IgD-negative memory B cell (primary cell): ENCODE measurements at regions not wholly inside any gene's neighbourhood (a gene's known extent, or its start where the extent isn't known, plus 50 kb on each side); places are given as distances from the start of the nearest gene placed in this dataset.

Experiments used
- H3K27ac Mint-ChIP-seq, 3 donors: one replicate each; pipeline ENCODE4 v1.8.0; 2020 to 2022; ENCODE audit warnings: mild to moderate bottlenecking in 3 of 3, mixed read lengths in 3 of 3, moderate library complexity in 1 of 3
- H3K27me3 Mint-ChIP-seq: one replicate; pipeline ENCODE4 v1.8.0; 2021; ENCODE audit warnings: mixed read lengths
- H3K36me3 Mint-ChIP-seq: one replicate; pipeline ENCODE4 v1.8.0; 2020; ENCODE audit warnings: mild to moderate bottlenecking, mixed read lengths
- H3K4me1 Mint-ChIP-seq, 3 donors: one replicate each; pipeline ENCODE4 v1.8.0; 2020 to 2022; ENCODE audit warnings: mixed read lengths in 3 of 3, mild to moderate bottlenecking in 1 of 3
- H3K4me3 Mint-ChIP-seq, 4 donors: one replicate each; pipeline ENCODE4 v1.8.0; 2020 to 2022; ENCODE audit warnings: mild to moderate bottlenecking in 4 of 4, mixed read lengths in 4 of 4, moderate library complexity in 3 of 4
- H3K9me3 Mint-ChIP-seq, 3 donors: one replicate each; pipeline ENCODE4 v1.8.0; 2020 to 2021; ENCODE audit warnings: mixed read lengths in 3 of 3, mild to moderate bottlenecking in 1 of 3

DNA sequence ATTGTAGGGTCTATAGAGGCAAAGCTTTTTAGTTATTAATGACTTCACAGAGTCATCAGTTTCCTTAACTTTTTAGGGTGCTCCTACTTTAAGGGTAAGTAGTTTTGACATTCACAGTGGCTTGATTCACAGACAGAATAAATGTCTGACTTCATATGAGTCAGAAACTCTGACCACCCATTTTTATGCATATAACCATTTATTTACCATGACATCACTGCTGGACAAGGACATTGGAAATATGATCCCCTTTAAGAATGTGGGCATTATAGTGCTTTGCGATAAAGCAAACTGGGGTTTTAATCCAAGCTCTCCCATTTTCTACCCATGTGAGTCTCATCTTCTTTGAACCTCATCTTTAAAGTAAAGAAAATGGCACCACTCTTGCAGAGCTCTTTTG is 162.0 kb upstream of the MC4R start:
- no peaks in the 10 kb centered on the region for H3K4me1 Mint-ChIP-seq
- H3K36me3 Mint-ChIP-seq: no peaks in the 10 kb centered on the region
- no peaks in the 10 kb centered on the region for H3K9me3 Mint-ChIP-seq
- H3K27ac Mint-ChIP-seq: no peak overlapping the region
- no peak overlapping the region for H3K4me3 Mint-ChIP-seq
- H3K27me3 Mint-ChIP-seq: peaks cover 4% of the 10 kb centered on the region

- Mint-ChIP-seq H3K27ac (no peak overlapping the region), H3K9me3 (no peaks in the 10 kb centered on the region), H3K4me1 (no peaks in the 10 kb centered on the region), H3K27me3 (peaks cover 4% of the 10 kb centered on the region), H3K36me3 (no peaks in the 10 kb centered on the region), H3K4me3 (no peak overlapping the region)
Observed at GRCh38 chr18:60537074-60537473, 164.5 kb upstream of the MC4R start.

- peaks cover 4% of the 10 kb centered on the region for H3K27me3 Mint-ChIP-seq
- no peaks in the 10 kb centered on the region for H3K4me1 Mint-ChIP-seq
- no peak overlapping the region for H3K4me3 Mint-ChIP-seq
- no peak overlapping the region for H3K27ac Mint-ChIP-seq
- no peaks in the 10 kb centered on the region for H3K36me3 Mint-ChIP-seq
- H3K9me3 Mint-ChIP-seq: no peaks in the 10 kb centered on the region
Observed at GRCh38 chr18:60538891-60539290, 166.3 kb upstream of the MC4R start.

- Mint-ChIP-seq H3K4me1 (no peaks in the 10 kb centered on the region), H3K36me3 (no peaks in the 10 kb centered on the region), H3K4me3 (no peak overlapping the region)
Observed at GRCh38 chr18:60541661-60542060, 169.1 kb upstream of the MC4R start.

GRCh38 chr18:60543646-60544045 is 171.1 kb upstream of the MC4R start:
- no peak overlapping the region for H3K4me3 Mint-ChIP-seq
- H3K4me1 Mint-ChIP-seq: no peaks in the 10 kb centered on the region
- no peaks in the 10 kb centered on the region for H3K27me3 Mint-ChIP-seq
- no peak overlapping the region for H3K27ac Mint-ChIP-seq
- no peaks in the 10 kb centered on the region for H3K36me3 Mint-ChIP-seq
- no peaks in the 10 kb centered on the region for H3K9me3 Mint-ChIP-seq

More at GRCh38 chr18:60541661-60542060, 169.1 kb upstream of the MC4R start:
- Mint-ChIP-seq H3K9me3 (no peaks in the 10 kb centered on the region), H3K27me3 (no peaks in the 10 kb centered on the region), H3K27ac (no peak overlapping the region)

DNA sequence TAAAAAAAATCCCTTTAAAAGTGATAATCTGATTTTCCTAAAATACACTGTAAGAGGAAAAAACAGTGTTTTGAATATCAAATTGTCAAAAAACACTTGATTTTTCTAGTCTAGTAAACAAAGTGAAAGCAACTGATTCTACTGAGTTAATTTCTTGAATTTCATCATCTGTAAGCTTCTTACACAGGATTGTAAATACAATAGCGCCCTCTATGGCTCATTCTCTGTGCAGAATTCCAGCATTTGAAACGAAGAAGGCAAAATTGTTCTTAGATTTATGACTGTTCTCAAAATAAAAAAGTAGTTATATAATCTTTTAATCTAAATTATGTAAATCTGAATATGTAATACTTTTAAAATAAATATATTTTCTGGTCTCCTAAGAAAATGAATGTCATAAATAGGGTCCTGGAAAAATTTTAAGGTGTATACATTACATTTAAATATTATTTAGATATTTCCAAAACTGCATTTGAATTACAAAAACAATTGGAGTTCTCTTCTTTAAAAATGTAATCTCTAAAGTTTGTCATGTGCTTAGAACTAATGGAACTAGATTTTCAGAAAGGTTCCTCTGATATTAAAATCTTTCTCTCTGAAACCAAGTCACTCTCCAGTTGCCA is 176.9 kb upstream of the MC4R start:
- no peak overlapping the region for H3K4me3 Mint-ChIP-seq
- no peaks in the 10 kb centered on the region for H3K36me3 Mint-ChIP-seq
- no peak overlapping the region for H3K27ac Mint-ChIP-seq
- peaks cover 0 to 2% (median 0%) of the 10 kb centered on the region in 3 donors for H3K9me3 Mint-ChIP-seq
- H3K4me1 Mint-ChIP-seq: no peaks in the 10 kb centered on the region
- no peaks in the 10 kb centered on the region for H3K27me3 Mint-ChIP-seq

GRCh38 chr18:60552948-60553347 is 180.4 kb upstream of the MC4R start:
- no peaks in the 10 kb centered on the region for H3K27me3 Mint-ChIP-seq
- H3K27ac Mint-ChIP-seq: no peak overlapping the region
- H3K4me1 Mint-ChIP-seq: peaks cover 0 to 2% (median 0%) of the 10 kb centered on the region in 3 donors
- no peak overlapping the region for H3K4me3 Mint-ChIP-seq
- peaks cover 0 to 2% (median 0%) of the 10 kb centered on the region in 3 donors for H3K9me3 Mint-ChIP-seq
- no peaks in the 10 kb centered on the region for H3K36me3 Mint-ChIP-seq

DNA sequence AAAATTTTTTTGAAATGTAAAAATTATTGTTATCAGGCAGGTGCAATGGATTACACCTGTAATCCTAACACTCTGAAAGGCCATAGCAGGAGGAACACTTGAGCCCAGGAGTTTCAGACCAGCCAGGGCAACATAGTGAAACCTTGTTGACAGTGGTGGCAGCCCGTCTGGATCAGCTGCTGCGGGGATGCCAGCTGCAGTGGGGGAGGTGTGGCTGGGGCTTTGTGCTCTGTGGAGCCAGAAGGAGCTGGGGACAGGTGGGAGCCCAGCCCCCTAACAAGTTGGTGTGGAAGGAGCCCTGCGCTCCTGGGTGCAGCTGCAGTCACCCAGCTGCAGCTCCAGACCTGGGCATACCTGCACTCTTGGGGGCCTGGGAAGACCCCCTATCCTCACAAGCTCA is 182.4 kb upstream of the MC4R start:
- Mint-ChIP-seq H3K4me1 (peaks cover 0 to 2% (median 0%) of the 10 kb centered on the region in 3 donors), H3K4me3 (no peak overlapping the region), H3K9me3 (peaks cover 0 to 2% (median 0%) of the 10 kb centered on the region in 3 donors), H3K27me3 (no peaks in the 10 kb centered on the region), H3K27ac (no peak overlapping the region), H3K36me3 (no peaks in the 10 kb centered on the region)

DNA sequence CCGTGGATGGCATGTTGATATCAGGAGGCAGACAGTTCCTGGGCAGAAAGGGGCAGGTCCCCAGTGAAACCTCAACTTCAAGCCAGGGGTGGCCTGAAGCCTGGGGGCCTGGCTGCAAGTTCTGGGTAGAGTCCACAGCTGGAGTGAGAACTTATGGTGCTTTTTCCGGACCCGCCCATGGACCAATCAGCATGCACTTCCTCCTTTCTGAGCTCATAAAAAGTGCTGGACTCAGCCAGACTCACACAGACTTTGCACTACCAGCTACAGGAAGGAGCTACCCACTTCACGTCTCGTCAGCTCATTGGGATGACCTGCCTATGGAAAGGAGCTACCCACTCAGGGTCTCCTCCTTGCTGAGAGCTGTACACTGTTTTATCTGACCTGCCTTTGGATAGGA is 183.1 kb upstream of the MC4R start:
- no peak overlapping the region for H3K27ac Mint-ChIP-seq
- H3K4me3 Mint-ChIP-seq: no peak overlapping the region
- peaks cover 0 to 2% (median 0%) of the 10 kb centered on the region in 3 donors for H3K9me3 Mint-ChIP-seq
- no peaks in the 10 kb centered on the region for H3K36me3 Mint-ChIP-seq
- peaks cover 0 to 2% (median 0%) of the 10 kb centered on the region in 3 donors for H3K4me1 Mint-ChIP-seq
- H3K27me3 Mint-ChIP-seq: no peaks in the 10 kb centered on the region

GRCh38 chr18:60556326-60556725 is 183.8 kb upstream of the MC4R start:
- H3K4me3 Mint-ChIP-seq: no peak overlapping the region
- H3K9me3 Mint-ChIP-seq: peaks cover 0 to 2% (median 0%) of the 10 kb centered on the region in 3 donors
- no peaks in the 10 kb centered on the region for H3K27me3 Mint-ChIP-seq
- no peak overlapping the region for H3K27ac Mint-ChIP-seq
- no peaks in the 10 kb centered on the region for H3K36me3 Mint-ChIP-seq
- H3K4me1 Mint-ChIP-seq: peaks cover 0 to 2% (median 0%) of the 10 kb centered on the region in 3 donors

DNA sequence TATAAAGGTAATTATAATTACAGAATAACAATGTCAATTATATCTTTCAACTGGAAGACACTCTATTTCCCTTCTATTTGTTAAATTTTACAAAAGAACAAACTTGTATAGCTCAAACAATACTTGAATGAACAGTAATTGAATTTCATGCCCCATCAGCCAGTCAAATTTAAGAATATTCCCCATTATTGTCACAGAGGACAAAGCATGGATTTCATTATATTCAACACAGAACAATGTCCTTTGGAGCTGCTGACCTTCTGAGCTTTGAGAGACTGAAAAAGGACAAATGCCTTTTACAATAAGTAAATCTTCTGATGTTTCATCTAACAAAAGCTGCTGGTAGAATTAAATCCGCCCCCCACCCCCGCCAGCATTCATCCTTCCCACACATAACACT is 187.5 kb upstream of the MC4R start:
- Mint-ChIP-seq H3K36me3 (no peaks in the 10 kb centered on the region), H3K4me3 (no peak overlapping the region), H3K9me3 (no peaks in the 10 kb centered on the region), H3K4me1 (peaks cover 0 to 2% (median 0%) of the 10 kb centered on the region in 3 donors), H3K27me3 (no peaks in the 10 kb centered on the region), H3K27ac (no peak overlapping the region)

DNA sequence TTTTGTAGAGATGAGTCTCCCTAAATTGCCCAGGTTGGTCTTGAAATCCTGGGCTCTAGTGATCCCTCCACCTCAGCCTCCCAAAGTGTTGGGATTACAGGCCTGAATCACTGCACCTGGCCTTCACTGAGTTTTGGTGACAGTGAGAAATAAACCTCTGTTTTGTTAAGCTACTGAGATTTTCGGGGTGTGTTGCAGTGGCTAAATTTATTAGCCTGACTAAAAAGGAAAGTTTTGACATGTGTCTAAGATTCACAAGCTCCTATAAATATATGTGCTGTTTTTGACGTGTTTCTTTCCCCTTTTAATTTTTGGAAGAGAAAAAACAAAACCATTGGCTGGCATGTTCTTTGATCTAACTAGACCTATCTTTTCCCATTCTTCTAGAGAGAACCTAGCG is 190.5 kb upstream of the MC4R start:
- Mint-ChIP-seq H3K9me3 (no peaks in the 10 kb centered on the region), H3K27ac (no peak overlapping the region), H3K36me3 (no peaks in the 10 kb centered on the region), H3K4me3 (no peak overlapping the region), H3K4me1 (peaks cover 0 to 1% (median 0%) of the 10 kb centered on the region in 3 donors), H3K27me3 (no peaks in the 10 kb centered on the region)

- H3K4me3 Mint-ChIP-seq: no peak overlapping the region
- H3K9me3 Mint-ChIP-seq: peaks cover 0 to 2% (median 0%) of the 10 kb centered on the region in 3 donors
- H3K27me3 Mint-ChIP-seq: no peaks in the 10 kb centered on the region
- H3K4me1 Mint-ChIP-seq: peaks cover 0 to 1% (median 0%) of the 10 kb centered on the region in 3 donors
- no peak overlapping the region for H3K27ac Mint-ChIP-seq
- H3K36me3 Mint-ChIP-seq: no peaks in the 10 kb centered on the region
Observed at GRCh38 chr18:60568220-60568619, 195.6 kb upstream of the MC4R start.

DNA sequence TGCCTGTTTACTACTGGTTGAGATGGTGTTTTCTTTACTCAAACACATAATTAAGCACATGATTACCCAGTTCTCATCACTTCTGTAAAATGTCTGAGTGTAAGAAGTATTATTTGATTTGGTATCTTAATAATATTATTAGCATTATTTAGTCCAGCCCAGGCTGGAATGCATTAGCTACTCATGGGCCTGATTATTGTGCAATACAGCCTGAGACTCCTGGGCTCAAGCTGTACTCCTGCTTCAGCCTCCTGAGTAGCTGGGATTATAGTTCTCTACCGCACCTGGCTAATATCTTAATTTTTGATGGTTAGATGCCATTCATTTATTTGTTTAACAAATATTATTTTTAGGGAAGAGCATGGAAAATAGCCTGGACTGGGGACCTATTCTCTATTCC is 197.6 kb upstream of the MC4R start:
- H3K9me3 Mint-ChIP-seq: peaks cover 0 to 2% (median 0%) of the 10 kb centered on the region in 3 donors
- H3K27me3 Mint-ChIP-seq: no peaks in the 10 kb centered on the region
- H3K36me3 Mint-ChIP-seq: no peaks in the 10 kb centered on the region
- H3K27ac Mint-ChIP-seq: no peak overlapping the region
- no peak overlapping the region for H3K4me3 Mint-ChIP-seq
- H3K4me1 Mint-ChIP-seq: peaks cover 0 to 1% (median 0%) of the 10 kb centered on the region in 3 donors

DNA sequence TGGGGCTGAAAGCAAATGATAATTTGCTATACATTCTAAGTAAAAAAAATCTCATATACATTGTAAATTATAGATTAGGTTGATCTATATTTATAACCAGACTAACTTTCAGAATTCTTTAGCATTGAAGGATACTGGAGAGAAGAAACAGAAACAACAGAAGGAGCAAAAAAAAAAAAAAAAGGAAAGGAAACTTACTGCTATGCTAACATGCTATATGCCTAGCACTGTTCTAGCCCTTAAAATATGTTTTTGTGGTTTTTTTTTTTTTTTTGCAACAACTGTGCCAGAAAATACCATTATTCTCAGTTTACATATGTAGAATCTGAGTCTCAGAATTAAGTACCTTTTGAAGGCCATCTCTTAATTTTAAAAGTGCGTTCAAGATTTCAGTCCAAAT is 204.9 kb upstream of the MC4R start:
- peaks cover 0 to 3% (median 1%) of the 10 kb centered on the region in 3 donors for H3K9me3 Mint-ChIP-seq
- H3K36me3 Mint-ChIP-seq: no peaks in the 10 kb centered on the region
- no peaks in the 10 kb centered on the region for H3K4me1 Mint-ChIP-seq
- no peak overlapping the region for H3K27ac Mint-ChIP-seq
- H3K4me3 Mint-ChIP-seq: no peak overlapping the region
- peaks cover 2% of the 10 kb centered on the region for H3K27me3 Mint-ChIP-seq

DNA sequence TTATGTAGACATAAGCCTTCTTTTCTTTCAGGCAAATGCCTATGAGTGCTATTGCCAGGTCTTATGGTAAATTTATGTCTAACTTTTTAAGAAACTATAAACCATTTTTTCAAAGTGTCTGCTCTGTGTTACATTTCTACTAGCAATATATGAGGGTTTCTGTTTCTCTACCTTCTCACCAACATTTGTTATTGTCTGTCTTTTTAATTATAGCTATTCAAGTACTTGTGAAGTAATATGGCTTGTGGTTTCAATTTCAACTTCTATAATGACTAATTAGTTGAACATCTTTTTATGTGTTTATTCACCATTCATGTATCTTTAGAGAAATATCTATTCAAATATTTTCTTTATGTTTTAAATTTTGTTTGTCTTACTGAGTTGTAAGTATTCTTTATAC is 213.1 kb upstream of the MC4R start:
- no peaks in the 10 kb centered on the region for H3K27me3 Mint-ChIP-seq
- no peak overlapping the region for H3K27ac Mint-ChIP-seq
- no peak overlapping the region for H3K4me3 Mint-ChIP-seq
- H3K9me3 Mint-ChIP-seq: peaks cover 2 to 5% (median 3%) of the 10 kb centered on the region in 3 donors
- H3K4me1 Mint-ChIP-seq: no peaks in the 10 kb centered on the region
- no peaks in the 10 kb centered on the region for H3K36me3 Mint-ChIP-seq
